ENCODE measurements at regions not wholly inside any gene's neighbourhood (a gene's known extent, or its start where the extent isn't known, plus 50 kb on each side); places are given as distances from the start of the nearest gene placed in this dataset.

- TF ChIP-seq, protein P1, sequence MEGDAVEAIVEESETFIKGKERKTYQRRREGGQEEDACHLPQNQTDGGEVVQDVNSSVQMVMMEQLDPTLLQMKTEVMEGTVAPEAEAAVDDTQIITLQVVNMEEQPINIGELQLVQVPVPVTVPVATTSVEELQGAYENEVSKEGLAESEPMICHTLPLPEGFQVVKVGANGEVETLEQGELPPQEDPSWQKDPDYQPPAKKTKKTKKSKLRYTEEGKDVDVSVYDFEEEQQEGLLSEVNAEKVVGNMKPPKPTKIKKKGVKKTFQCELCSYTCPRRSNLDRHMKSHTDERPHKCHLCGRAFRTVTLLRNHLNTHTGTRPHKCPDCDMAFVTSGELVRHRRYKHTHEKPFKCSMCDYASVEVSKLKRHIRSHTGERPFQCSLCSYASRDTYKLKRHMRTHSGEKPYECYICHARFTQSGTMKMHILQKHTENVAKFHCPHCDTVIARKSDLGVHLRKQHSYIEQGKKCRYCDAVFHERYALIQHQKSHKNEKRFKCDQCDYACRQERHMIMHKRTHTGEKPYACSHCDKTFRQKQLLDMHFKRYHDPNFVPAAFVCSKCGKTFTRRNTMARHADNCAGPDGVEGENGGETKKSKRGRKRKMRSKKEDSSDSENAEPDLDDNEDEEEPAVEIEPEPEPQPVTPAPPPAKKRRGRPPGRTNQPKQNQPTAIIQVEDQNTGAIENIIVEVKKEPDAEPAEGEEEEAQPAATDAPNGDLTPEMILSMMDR (IDR thresholded peaks at IDR 0.05; ENCODE audit: extremely low read depth in 1 of 2, insufficient read depth in 1 of 2, low read depth in 1 of 2, low read length in 2 of 2): no peak
- no peak for TF ChIP-seq POLR2AphosphoS5 (IDR thresholded peaks at IDR 0.05; ENCODE audit: insufficient read depth, low read depth, low read length)
- no peak for TF ChIP-seq POLR2A (IDR thresholded peaks at IDR 0.05; ENCODE audit: low read depth, low read length)
- TF ChIP-seq, protein P2, sequence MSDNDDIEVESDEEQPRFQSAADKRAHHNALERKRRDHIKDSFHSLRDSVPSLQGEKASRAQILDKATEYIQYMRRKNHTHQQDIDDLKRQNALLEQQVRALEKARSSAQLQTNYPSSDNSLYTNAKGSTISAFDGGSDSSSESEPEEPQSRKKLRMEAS (IDR thresholded peaks at IDR 0.05; ENCODE audit: insufficient read depth, insufficient read length): no peak
- no peak for TF ChIP-seq EZH2 (IDR thresholded peaks at IDR 0.05; ENCODE audit: borderline replicate concordance, low read depth, low read length, severe bottlenecking)
- TF ChIP-seq JUN (IDR thresholded peaks at IDR 0.05; ENCODE audit: borderline replicate concordance, insufficient read depth, insufficient read length, low read depth): no peak
- TF ChIP-seq GATA2 (IDR thresholded peaks at IDR 0.05; ENCODE audit: insufficient read depth, insufficient read length, low read depth, low read length): no peak
These were observed 1480.2 kb downstream of the AACS start for GRCh38 chr12:126545411-126545810.

Data from endothelial cell of umbilical vein (primary cell).